ACC112 (cell line): ENCODE measurements at regions not wholly inside any gene's neighbourhood (a gene's known extent, or its start where the extent isn't known, plus 50 kb on each side); places are given as distances from the start of the nearest gene placed in this dataset.

Experiments
- H2AFZ ChIP-seq: fragments of 200-600 bp; sonication (generic); one replicate; pipeline ENCODE4 v1.6.0; 2017; ENCODE audit warnings: antibody characterized with exemption, low read length; ENCODE audit not compliant: unreplicated experiment
- H3K27ac ChIP-seq: fragments of 200-600 bp; sonication (generic); 2 replicates; pipeline ENCODE4 v1.5.1; 2014; ENCODE audit warnings: low read depth, mild to moderate bottlenecking, antibody characterized with exemption, low read length, moderate library complexity
- H3K27me3 ChIP-seq: fragments of 200-600 bp; sonication (generic); 2 replicates; pipeline ENCODE4 v1.6.1; 2014; ENCODE audit warnings: mild to moderate bottlenecking, antibody characterized with exemption, low read length, moderate library complexity, mixed read lengths; ENCODE audit not compliant: insufficient read depth
- H3K36me3 ChIP-seq: fragments of 200-600 bp; sonication (generic); 2 replicates; pipeline ENCODE4 v1.6.1; 2016; ENCODE audit warnings: mild to moderate bottlenecking, antibody characterized with exemption, low read length, moderate library complexity, mixed read lengths; ENCODE audit not compliant: insufficient read depth
- H3K4me1 ChIP-seq: fragments of 200-600 bp; sonication (generic); one replicate; pipeline ENCODE4 v1.6.1; 2016; ENCODE audit warnings: low read length, mixed read lengths; ENCODE audit not compliant: insufficient read depth, unreplicated experiment, control insufficient read depth
- H3K4me3 ChIP-seq: fragments of 200-600 bp; sonication (generic); 2 replicates; pipeline ENCODE4 v1.5.1; 2014; ENCODE audit warnings: mild to moderate bottlenecking, low read depth, low read length
- H3K79me2 ChIP-seq: fragments of 200-600 bp; sonication (generic); one replicate; pipeline ENCODE4 v1.6.0; 2016; ENCODE audit warnings: low read length; ENCODE audit not compliant: control insufficient read depth, unreplicated experiment, insufficient read depth

DNA sequence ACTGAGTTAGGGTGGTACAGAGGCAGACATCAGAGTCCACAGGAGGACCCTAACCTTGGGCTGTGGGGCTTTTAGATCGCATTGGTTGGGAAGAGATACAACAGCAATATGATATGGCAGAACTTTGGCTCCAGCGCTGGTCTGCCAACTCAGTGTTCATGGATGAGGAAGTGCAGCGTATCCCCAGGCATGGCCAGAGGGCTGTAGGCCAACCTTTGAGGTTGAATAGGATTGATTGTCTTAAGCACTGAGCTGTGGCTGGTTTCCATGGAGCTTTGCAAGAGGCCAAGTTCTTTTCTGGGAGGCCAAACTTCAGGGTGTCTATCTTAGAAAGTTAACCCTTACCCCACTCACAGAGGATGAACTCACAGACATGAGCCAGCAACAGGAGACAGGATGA lies 144.1 kb upstream of the TMTC4 start:
- Histone ChIP-seq H3K27me3 (peaks cover 8% of the 10 kb centered on the region; the same call in 1 of the 2 replicates), H3K27ac (no peak overlapping the region), H2AFZ (no peak overlapping the region), H3K4me1 (no peaks in the 10 kb centered on the region), H3K79me2 (no peaks in the 10 kb centered on the region), H3K4me3 (no peak overlapping the region), H3K36me3 (no peaks in the 10 kb centered on the region)

DNA sequence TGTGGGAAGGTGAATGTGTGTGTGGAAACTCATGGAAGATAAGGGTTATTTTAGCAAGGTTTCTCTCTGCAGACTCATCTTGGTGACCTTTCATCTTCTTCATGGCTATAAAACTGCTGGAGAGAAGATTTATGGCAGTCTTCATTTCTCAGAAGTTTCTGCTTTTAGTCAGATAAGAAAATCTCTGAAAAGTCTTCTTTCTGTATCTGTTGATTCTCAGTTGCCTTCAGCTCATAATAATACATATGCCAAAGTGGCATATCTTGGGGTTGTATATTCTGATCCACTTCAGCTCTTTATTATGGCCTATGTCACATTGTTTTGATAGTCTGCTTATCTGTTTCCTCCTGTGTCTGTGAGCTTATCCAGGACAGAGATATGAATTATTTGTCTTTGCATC lies 143.3 kb upstream of the TMTC4 start:
- H3K27me3 ChIP-seq = peaks cover 9% of the 10 kb centered on the region
- no peaks in the 10 kb centered on the region for H3K79me2 ChIP-seq
- no peaks in the 10 kb centered on the region for H3K36me3 ChIP-seq
- no peak overlapping the region for H2AFZ ChIP-seq
- no peaks in the 10 kb centered on the region for H3K4me1 ChIP-seq
- H3K27ac ChIP-seq = no peak overlapping the region
- no peak overlapping the region for H3K4me3 ChIP-seq

DNA sequence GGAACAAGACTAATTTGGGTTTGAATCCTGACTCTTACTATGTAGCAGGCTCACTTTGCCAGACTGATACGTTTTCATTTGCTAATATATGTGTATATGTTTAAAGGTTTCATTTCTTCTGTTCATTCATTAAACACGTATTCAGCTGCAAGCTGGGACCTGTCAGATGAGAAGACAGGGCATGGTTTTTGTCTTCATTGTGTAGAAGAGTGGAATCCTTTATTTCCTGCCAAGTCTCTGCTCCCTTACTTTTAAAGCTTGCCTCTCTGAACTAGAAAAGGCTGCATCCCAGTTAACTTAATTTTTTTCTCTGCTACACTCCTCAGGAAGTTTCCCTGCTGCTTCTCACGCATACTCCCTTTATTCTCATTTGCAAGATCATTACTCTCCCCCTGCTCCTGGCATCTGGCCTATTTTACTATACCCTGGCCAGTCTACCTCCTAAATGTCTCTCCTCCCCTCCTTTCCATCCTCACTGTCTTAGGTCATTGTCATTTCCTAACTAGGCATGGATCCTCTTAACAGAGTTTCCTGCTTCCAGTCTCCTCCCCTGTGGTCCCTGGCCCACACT lies 141.0 kb upstream of the TMTC4 start:
- H3K27ac ChIP-seq = no peak overlapping the region
- no peak overlapping the region for H3K4me3 ChIP-seq
- H2AFZ ChIP-seq = no peak overlapping the region

DNA sequence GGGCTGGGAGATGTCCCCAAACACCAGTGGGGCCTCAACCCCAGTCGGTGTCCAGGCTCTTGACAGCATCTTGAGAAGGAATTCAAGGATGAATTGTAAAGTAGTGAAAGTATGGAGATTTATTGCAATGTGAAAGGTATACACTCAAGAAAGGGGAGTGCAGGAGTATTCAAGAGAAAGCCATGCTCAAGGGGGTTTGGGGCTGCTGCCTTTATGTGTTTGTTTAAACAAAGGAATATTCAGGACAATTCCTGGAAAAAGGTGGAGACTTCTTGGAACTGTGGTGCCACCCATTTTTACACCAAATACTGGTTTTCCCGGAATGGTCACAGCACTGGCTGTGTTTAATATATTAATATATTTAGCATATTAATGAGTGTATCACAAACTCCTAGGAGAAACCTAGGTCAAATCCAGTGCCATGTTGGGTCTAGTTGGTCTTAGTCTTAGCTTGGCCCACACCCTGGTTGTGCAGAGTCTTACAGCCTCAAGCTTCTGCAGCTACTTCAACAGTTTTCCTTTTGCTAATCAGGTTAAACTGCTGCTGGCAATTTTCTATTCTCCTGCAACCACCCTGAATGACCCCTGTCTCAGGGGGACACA lies 138.5 kb upstream of the TMTC4 start:
- no peaks in the 10 kb centered on the region for H3K79me2 ChIP-seq
- H3K4me3 ChIP-seq = no peak overlapping the region
- H3K27ac ChIP-seq = no peak overlapping the region
- H3K4me1 ChIP-seq = no peaks in the 10 kb centered on the region
- no peak overlapping the region for H2AFZ ChIP-seq
- H3K27me3 ChIP-seq = peaks cover 47% of the 10 kb centered on the region
- no peaks in the 10 kb centered on the region for H3K36me3 ChIP-seq

More for the DNA sequence above, 141.0 kb upstream of the TMTC4 start:
- no peaks in the 10 kb centered on the region for H3K36me3 ChIP-seq
- H3K4me1 ChIP-seq = no peaks in the 10 kb centered on the region
- no peaks in the 10 kb centered on the region for H3K79me2 ChIP-seq
- peaks cover 28% of the 10 kb centered on the region for H3K27me3 ChIP-seq

DNA sequence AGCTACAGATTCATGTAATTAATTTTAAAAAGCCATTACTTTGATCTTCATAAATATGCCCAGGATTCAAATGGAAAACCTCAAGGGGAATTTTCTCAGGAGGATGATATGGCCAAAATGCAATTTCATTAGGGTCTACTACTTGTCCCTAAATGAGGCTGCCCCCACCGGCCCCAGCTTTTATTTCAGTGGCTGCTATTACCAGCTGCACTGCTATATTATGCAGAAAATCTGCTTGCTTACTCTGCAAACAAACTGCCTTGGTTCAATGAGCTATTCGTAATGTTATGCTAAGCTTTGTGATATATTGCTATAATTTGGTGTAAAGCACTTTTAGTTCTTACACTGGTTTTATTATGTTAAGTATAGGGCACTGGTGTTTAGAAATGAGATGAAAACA lies 137.3 kb upstream of the TMTC4 start:
- Histone ChIP-seq H3K4me3 (no peak overlapping the region), H3K4me1 (no peaks in the 10 kb centered on the region), H3K36me3 (no peaks in the 10 kb centered on the region), H3K79me2 (no peaks in the 10 kb centered on the region), H3K27ac (no peak overlapping the region), H2AFZ (no peak overlapping the region), H3K27me3 (peaks cover 57% of the 10 kb centered on the region)

DNA sequence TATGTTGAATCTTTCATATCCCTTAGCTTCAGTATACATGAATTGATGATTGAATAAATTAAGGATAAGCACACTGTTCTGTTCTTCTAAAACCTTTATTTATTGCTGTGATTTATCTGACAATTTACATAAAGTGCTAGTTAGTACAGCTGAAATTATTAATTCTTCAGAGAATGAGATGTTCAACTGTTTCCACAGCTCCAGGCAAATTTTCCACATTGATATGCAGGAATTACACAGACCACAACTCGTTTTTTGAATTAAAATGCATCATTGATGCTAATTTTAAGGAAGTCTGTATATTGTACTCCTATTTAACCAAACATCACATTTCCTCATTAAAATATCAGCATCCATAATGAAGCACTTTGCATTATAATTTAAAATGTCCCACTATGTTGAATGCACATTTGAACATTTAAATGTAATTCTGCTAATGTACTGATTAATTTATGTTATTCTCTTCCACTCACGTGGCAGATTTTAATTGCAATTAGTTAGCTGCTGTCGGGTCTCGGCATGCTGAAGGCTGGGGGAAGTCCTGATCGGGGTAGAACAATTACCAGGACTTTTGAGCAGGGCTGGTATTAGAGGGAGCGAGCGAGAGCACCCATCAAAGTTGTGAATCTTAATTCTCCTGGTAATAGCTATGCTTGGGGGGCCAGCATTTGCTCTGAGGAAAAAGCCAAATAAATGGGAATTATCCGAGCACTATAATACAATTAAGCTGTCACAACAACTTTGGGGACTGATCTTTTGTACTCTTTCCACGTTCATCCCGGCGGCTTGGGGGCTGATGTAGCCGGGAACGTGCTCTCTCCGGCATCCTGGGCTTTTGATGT lies 136.7 kb upstream of the TMTC4 start:
- H2AFZ ChIP-seq = no peak overlapping the region
- no peaks in the 10 kb centered on the region for H3K79me2 ChIP-seq
- no peak overlapping the region for H3K4me3 ChIP-seq
- no peak overlapping the region for H3K27ac ChIP-seq
- H3K27me3 ChIP-seq = peaks cover 60% of the 10 kb centered on the region
- H3K36me3 ChIP-seq = no peaks in the 10 kb centered on the region
- no peaks in the 10 kb centered on the region for H3K4me1 ChIP-seq

GRCh38 chr13:100810481-100810880 lies 135.9 kb upstream of the TMTC4 start:
- peaks cover 68% of the 10 kb centered on the region for H3K27me3 ChIP-seq
- H3K79me2 ChIP-seq = no peaks in the 10 kb centered on the region
- H3K36me3 ChIP-seq = no peaks in the 10 kb centered on the region
- no peak overlapping the region for H2AFZ ChIP-seq
- no peaks in the 10 kb centered on the region for H3K4me1 ChIP-seq
- no peak overlapping the region for H3K27ac ChIP-seq
- H3K4me3 ChIP-seq = no peak overlapping the region

GRCh38 chr13:100809856-100810255 lies 135.3 kb upstream of the TMTC4 start:
- no peak overlapping the region for H3K4me3 ChIP-seq
- no peak overlapping the region for H3K27ac ChIP-seq
- H3K79me2 ChIP-seq = no peaks in the 10 kb centered on the region
- no peak overlapping the region for H2AFZ ChIP-seq
- peaks cover 71% of the 10 kb centered on the region for H3K27me3 ChIP-seq
- no peaks in the 10 kb centered on the region for H3K36me3 ChIP-seq
- no peaks in the 10 kb centered on the region for H3K4me1 ChIP-seq

DNA sequence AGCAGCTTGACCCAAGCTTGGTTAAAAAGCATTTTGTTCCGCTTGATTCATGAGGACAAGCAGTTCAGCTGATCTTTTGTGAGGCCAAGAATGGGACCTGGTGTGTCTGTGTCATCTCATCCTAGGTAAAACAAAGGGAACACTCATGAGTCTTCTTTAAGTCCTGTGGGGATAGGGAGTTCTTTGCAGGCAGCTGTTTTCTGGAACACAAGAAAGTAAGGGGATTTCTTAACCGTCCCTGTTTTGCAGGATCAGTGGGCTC lies 134.5 kb upstream of the TMTC4 start:
- Histone ChIP-seq H3K4me3 (no peak overlapping the region), H2AFZ (no peak overlapping the region), H3K36me3 (no peaks in the 10 kb centered on the region), H3K27me3 (peaks cover 71% of the 10 kb centered on the region), H3K27ac (no peak overlapping the region), H3K79me2 (no peaks in the 10 kb centered on the region), H3K4me1 (no peaks in the 10 kb centered on the region)

DNA sequence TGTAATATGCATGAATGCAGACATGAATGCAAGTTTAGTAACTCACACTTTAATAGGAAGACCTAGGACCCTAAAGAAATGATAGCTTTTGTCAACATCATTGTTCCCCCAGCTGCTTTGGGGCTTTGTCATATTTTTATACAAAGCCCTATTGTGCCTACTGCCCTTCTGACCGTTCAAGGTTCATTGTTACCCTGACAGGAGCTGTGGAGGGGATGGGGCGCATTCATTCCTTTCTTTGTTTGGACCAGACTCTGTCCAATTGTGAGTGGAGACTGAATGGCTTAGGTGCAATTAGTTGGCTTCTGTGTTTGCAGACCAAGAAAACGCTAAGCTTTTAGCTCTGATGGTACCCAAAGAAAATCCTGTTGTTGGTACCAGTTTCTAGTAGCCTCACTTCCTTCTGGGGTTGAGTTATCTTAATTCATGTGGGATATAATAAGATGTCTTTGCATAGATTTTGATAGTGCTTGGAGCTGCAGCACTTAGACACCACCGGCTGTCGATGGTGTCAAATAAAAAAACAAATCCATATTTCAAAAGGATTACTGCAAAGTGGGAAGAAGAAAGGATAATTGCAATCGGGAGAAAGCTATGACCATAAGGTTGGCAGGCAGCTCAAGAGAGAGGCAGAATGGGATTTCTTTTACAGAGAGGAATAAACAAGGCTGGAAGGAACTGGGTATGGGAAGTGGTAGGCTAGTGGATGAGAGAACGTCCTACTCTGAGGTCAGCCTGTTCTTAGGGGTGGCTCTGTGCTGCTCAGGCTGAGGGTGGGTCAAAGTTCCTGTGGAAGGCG lies 133.9 kb upstream of the TMTC4 start:
- H3K27ac ChIP-seq = no peak overlapping the region
- H3K79me2 ChIP-seq = no peaks in the 10 kb centered on the region
- H3K27me3 ChIP-seq = peaks cover 71% of the 10 kb centered on the region
- no peak overlapping the region for H2AFZ ChIP-seq
- no peaks in the 10 kb centered on the region for H3K36me3 ChIP-seq
- no peak overlapping the region for H3K4me3 ChIP-seq
- no peaks in the 10 kb centered on the region for H3K4me1 ChIP-seq
